ENCODE measurements at regions not wholly inside any gene's neighbourhood (a gene's known extent, or its start where the extent isn't known, plus 50 kb on each side); places are given as distances from the start of the nearest gene placed in this dataset.

DNA sequence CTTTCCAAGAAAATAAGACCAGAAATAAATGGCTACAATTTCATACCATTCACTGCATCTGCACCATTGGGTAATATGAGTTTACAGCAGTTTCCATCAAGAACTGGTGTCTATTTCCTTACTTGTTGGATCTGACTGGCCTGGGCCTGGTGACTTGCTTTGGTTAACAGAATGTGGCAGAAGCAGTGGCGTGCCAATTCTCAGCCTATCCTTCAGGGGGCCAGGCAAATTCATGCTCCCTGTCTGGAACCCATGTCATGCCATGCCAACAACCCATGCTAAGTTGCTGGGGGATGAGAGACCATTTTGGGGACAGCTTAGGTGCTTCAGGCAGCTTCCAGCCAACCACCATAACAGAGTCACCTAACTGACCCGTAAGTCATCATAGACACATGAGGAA lies 656.7 kb downstream of the SPOCK3 start:
- TF ChIP-seq MAX (IDR thresholded peaks at IDR 0.05) = no peak
- TF ChIP-seq, protein P1, sequence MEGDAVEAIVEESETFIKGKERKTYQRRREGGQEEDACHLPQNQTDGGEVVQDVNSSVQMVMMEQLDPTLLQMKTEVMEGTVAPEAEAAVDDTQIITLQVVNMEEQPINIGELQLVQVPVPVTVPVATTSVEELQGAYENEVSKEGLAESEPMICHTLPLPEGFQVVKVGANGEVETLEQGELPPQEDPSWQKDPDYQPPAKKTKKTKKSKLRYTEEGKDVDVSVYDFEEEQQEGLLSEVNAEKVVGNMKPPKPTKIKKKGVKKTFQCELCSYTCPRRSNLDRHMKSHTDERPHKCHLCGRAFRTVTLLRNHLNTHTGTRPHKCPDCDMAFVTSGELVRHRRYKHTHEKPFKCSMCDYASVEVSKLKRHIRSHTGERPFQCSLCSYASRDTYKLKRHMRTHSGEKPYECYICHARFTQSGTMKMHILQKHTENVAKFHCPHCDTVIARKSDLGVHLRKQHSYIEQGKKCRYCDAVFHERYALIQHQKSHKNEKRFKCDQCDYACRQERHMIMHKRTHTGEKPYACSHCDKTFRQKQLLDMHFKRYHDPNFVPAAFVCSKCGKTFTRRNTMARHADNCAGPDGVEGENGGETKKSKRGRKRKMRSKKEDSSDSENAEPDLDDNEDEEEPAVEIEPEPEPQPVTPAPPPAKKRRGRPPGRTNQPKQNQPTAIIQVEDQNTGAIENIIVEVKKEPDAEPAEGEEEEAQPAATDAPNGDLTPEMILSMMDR (IDR thresholded peaks at IDR 0.05; ENCODE audit: control extremely low read depth in 1 of 3, insufficient read depth in 1 of 3, low read depth in 1 of 3, low read length in 3 of 3) = no peak
- TF ChIP-seq EZH2 (IDR thresholded peaks at IDR 0.05; ENCODE audit: low read depth, low read length, severe bottlenecking) = no peak
- no peak for TF ChIP-seq POLR2AphosphoS5 (IDR thresholded peaks at IDR 0.05; ENCODE audit: low read depth, low read length)
- TF ChIP-seq TAF7 (optimal IDR thresholded peaks at IDR 0.05; ENCODE audit: borderline replicate concordance, low read depth, low read length) = no peak
- TF ChIP-seq SAP30 (IDR thresholded peaks at IDR 0.05; ENCODE audit: insufficient read depth, insufficient replicate concordance, low read length) = no peak
- no peak for TF ChIP-seq EP300 (IDR thresholded peaks at IDR 0.05; ENCODE audit: borderline replicate concordance in 1 of 2, low read depth in 2 of 2, low read length in 2 of 2)
- TF ChIP-seq POLR2A (IDR thresholded peaks at IDR 0.05; ENCODE audit: control extremely low read depth in 1 of 2, low read depth in 2 of 2, low read length in 2 of 2) = no peak
- no peak for TF ChIP-seq GABPA (IDR thresholded peaks at IDR 0.05; ENCODE audit: borderline replicate concordance, insufficient read depth, low read length)
- no peak for TF ChIP-seq MAFK (IDR thresholded peaks at IDR 0.05; ENCODE audit: low read depth, low read length)
- TF ChIP-seq PHF8 (conservative IDR thresholded peaks at IDR 0.05; ENCODE audit: low read depth, low read length) = no peak
- TF ChIP-seq NRF1 (IDR thresholded peaks at IDR 0.05; ENCODE audit: low read depth, low read length) = no peak
- TF ChIP-seq YY1 (IDR thresholded peaks at IDR 0.05; ENCODE audit: low read depth, low read length) = no peak
- TF ChIP-seq RBBP5 (IDR thresholded peaks at IDR 0.05; ENCODE audit: borderline replicate concordance, low read depth, low read length) = no peak
